ENCODE measurements at regions not wholly inside any gene's neighbourhood (a gene's known extent, or its start where the extent isn't known, plus 50 kb on each side); places are given as distances from the start of the nearest gene placed in this dataset.

DNA sequence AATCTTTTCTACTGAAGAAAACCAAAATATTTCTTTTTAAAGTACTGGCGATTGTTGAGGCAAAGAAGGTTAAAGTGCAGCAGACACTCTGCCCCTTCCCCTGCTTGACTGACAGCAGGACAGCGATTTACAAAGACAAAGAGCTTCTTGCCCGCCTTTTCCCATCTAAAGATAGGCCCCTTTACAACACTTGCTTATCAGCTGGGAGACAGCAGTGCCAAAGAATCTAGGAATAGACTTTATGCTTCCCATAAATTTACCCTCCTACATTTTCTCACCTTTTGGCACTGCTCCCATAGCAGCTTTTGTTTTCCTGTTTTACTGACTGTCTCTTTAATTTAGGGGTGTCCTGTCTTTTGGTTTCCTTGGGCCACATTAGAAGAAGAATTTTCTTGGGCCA is 824.1 kb downstream of the CCSER2 start:
- no peak for FAIRE-seq
- no peak for DNase-seq (ENCODE audit: insufficient read length, low spot score)
- TF ChIP-seq, protein P1, sequence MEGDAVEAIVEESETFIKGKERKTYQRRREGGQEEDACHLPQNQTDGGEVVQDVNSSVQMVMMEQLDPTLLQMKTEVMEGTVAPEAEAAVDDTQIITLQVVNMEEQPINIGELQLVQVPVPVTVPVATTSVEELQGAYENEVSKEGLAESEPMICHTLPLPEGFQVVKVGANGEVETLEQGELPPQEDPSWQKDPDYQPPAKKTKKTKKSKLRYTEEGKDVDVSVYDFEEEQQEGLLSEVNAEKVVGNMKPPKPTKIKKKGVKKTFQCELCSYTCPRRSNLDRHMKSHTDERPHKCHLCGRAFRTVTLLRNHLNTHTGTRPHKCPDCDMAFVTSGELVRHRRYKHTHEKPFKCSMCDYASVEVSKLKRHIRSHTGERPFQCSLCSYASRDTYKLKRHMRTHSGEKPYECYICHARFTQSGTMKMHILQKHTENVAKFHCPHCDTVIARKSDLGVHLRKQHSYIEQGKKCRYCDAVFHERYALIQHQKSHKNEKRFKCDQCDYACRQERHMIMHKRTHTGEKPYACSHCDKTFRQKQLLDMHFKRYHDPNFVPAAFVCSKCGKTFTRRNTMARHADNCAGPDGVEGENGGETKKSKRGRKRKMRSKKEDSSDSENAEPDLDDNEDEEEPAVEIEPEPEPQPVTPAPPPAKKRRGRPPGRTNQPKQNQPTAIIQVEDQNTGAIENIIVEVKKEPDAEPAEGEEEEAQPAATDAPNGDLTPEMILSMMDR (IDR thresholded peaks at IDR 0.05; ENCODE audit: insufficient read depth, missing control alignments), result no peak

DNA sequence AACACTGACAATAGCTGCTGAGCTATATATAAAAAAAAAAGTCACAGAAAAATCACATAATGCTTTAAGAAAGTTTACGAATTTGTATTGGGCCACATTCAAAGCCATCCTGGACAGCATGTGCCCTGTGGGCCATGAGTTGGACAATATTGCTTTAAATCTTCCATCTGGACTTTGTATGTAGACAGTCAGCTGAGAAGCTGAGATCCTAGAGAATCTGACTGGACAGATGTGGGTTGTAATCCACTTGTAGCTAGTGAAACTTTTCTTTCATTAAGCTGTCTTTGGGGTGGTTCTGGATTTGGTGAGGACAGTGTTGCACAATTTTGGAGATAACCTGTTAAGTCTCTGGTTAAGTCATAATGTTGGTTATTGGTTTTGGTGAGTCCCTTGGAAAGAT is 824.5 kb downstream of the CCSER2 start:
- DNase-seq (ENCODE audit: insufficient read length, low spot score) (no peak), FAIRE-seq (no peak)

DNA sequence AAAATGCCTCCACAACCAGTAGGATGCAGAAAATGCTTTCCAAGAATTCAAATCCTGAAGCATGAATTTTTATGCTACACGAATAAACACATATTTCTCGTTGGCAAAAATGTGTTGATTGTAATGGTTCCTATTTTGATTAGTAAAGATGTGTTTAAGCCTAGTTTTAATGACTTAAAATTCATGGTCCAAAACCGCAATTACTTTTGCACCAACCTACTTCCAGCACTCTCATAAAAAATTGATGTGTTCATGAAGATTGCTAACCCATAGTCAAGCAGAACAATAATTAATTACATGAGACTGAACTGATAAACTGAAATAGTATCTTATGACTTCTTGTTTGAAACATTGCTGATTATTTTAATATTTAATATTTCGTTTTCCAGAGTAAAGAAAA is 828.8 kb downstream of the CCSER2 start:
- FAIRE-seq (no peak), DNase-seq (ENCODE audit: insufficient read length, low spot score) (no peak)
- TF ChIP-seq, protein P1 (IDR thresholded peaks at IDR 0.05; ENCODE audit: insufficient read depth, missing control alignments), result no peak

More for the DNA sequence above, 824.5 kb downstream of the CCSER2 start:
- TF ChIP-seq, protein P1 (IDR thresholded peaks at IDR 0.05; ENCODE audit: insufficient read depth, missing control alignments), result no peak

DNA sequence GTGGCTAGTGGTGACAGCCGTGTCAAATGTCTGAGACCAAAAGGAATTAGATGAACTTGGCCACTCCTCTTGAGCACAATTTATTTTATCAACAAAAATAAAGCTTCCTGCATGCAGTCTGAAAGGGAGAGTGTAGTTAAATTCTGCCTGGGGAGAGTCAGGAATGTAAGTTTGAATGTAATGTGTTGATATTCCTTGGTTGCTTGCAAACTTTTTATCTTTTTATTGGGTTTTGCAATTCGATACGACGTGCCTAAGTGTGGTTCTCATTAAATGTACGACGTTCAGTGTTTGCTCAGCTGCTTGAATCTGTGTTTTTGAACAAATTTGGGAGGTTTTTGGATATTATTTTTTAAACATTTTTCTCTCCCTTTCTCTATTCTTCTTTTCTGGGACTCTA is 839.9 kb downstream of the CCSER2 start:
- DNase-seq (ENCODE audit: insufficient read length, low spot score) (no peak), FAIRE-seq (no peak)
- TF ChIP-seq, protein P1 (IDR thresholded peaks at IDR 0.05; ENCODE audit: insufficient read depth, missing control alignments), result no peak

DNA sequence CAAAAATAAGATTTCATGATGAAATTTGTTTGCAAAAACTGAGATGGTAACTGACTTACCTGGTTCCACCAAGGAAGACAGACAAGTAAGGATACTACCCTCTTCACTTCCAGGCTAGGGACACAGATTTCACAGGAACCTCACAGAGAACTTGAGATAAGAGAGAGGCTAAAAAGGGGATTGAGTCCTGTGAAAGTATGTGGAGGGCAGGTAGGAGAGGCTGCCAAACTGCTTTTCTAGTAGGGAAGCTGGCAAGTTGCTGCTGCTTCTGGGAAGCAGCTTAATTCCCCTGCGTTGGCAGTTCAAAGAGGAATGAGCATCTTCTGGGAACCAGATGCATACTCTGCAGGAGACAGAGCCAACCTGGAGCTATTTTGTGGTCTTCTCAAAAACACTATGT is 841.6 kb downstream of the CCSER2 start:
- FAIRE-seq (no peak), DNase-seq (ENCODE audit: insufficient read length, low spot score) (no peak)
- TF ChIP-seq, protein P1 (IDR thresholded peaks at IDR 0.05; ENCODE audit: insufficient read depth, missing control alignments), result no peak

DNA sequence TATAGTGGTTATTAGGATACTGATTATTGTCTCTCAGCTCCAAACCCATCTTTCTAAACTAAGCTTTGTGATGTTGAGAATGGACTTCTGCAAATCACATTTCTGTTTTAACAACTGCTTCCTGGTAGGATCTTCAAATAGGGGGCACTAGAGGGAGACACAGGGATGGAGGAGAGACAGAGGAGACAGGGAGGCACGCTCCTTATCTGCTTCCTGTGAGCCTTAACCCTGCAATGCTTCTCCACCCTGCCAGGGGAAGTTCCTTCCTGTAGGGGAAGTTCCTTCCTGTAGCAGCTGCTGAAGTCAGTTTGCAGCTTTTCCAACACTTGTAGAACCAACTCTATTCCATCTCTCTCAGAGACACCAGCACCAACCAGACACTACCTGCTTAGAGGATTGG is 847.2 kb downstream of the CCSER2 start:
- TF ChIP-seq, protein P1 (IDR thresholded peaks at IDR 0.05; ENCODE audit: insufficient read depth, missing control alignments), result no peak
- DNase-seq (ENCODE audit: insufficient read length, low spot score) (no peak), FAIRE-seq (no peak)

DNA sequence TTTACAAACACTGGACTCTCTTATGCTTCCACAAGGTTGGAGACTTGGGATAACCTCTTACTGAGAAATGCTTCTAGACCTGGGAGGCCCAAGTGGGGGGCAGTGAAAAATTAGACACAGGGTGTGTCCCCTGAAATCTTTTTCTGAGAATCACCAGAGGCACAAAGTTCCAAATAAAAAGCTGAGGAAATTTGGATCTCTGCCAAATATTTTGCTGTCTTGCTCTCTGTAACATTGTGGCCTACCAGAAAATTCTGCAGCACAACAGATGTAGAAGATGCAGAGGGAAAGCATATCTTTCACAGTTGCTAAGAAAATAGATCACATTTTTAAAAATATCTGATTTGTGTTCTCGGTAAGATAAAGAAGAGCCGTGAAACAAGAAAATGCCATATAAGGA is 849.4 kb downstream of the CCSER2 start:
- FAIRE-seq (no peak), DNase-seq (ENCODE audit: insufficient read length, low spot score) (no peak)
- TF ChIP-seq, protein P1 (IDR thresholded peaks at IDR 0.05; ENCODE audit: insufficient read depth, missing control alignments), result no peak
